Spleen (tissue), 11 donors: ENCODE measurements at regions not wholly inside any gene's neighbourhood (a gene's known extent, or its start where the extent isn't known, plus 50 kb on each side); places are given as distances from the start of the nearest gene placed in this dataset.

Source experiments
- DNase-seq: peaks from one replicate; pipeline ENCODE4 v3.0.0-alpha.2; 2020
- H3K27ac ChIP-seq, 8 donors: fragments of 200-600 bp; sonication (generic) in 7 of 8; 1 replicate in 4 of 8; 2 replicates in 4 of 8; pipeline versions ENCODE4 v1.5.0 to v1.8.0; 2016 to 2021; ENCODE audit warnings: inconsistent platforms in 4 of 8, mild to moderate bottlenecking in 4 of 8, moderate library complexity in 1 of 8
- H3K27me3 ChIP-seq, 7 donors: fragments of 200-600 bp; sonication (generic) in 6 of 7; replicated peaks in 1 of 7; 1 replicate in 4 of 7; 2 replicates in 3 of 7; pipeline versions ENCODE4 v1.5.0 to v1.8.0; 2016 to 2021; ENCODE audit warnings: inconsistent platforms in 3 of 7, mild to moderate bottlenecking in 1 of 7
- H3K36me3 ChIP-seq, 6 donors: fragments of 200-600 bp; sonication (generic) in 5 of 6; 1 replicate in 4 of 6; 2 replicates in 2 of 6; pipeline versions ENCODE4 v1.5.0 to v1.8.0; 2016 to 2021; ENCODE audit warnings: inconsistent platforms in 2 of 6
- H3K4me1 ChIP-seq, 6 donors: fragments of 200-600 bp; sonication (generic) in 5 of 6; 1 replicate in 3 of 6; 2 replicates in 3 of 6; pipeline versions ENCODE4 v1.5.0 to v1.8.0; 2016 to 2021; ENCODE audit warnings: inconsistent platforms in 3 of 6
- H3K4me3 ChIP-seq, 8 donors: fragments of 200-600 bp; sonication (generic) in 7 of 8; 1 replicate in 4 of 8; 2 replicates in 4 of 8; pipeline versions ENCODE4 v1.5.0 to v1.8.0; 2016 to 2021; ENCODE audit warnings: inconsistent platforms in 4 of 8, mild to moderate bottlenecking in 4 of 8, moderate library complexity in 2 of 8
- H3K9me3 ChIP-seq, 8 donors: fragments of 200-600 bp; sonication (generic) in 7 of 8; 1 replicate in 4 of 8; 2 replicates in 4 of 8; pipeline versions ENCODE4 v1.5.0 to v1.8.0; 2016 to 2021; ENCODE audit warnings: inconsistent platforms in 4 of 8
- CTCF ChIP-seq, 11 experiments: fragments of 200-600 bp in 7 of 11; fragments of 450-650 bp in 4 of 11; sonication (generic) in 4 of 11; IDR thresholded peaks in 8 of 11; conservative IDR thresholded peaks in 3 of 11; 1 replicate in 7 of 11; 2 replicates in 4 of 11; pipeline versions ENCODE4 v1.4.0 to v1.8.0; 2016 to 2021; ENCODE audit warnings: antibody characterized with exemption in 11 of 11, inconsistent platforms in 4 of 11, mild to moderate bottlenecking in 1 of 11
- POLR2A ChIP-seq, 3 donors: fragments of 450-650 bp; IDR thresholded peaks; one replicate each; pipeline ENCODE4 v1.5.1; 2017; ENCODE audit warnings: antibody characterized with exemption in 3 of 3, mild to moderate bottlenecking in 1 of 3
- POLR2AphosphoS5 ChIP-seq, 3 donors: sonication (generic); formaldehyde crosslinking; IDR thresholded peaks; one replicate each; pipeline ENCODE4 v1.5.1; 2017; ENCODE audit warnings: antibody characterized with exemption in 3 of 3
- WGBS, 5 donors: extraction: QIAGEN DNeasy Blood & Tissue Kit in 3 of 5; methylation state at CpG; one replicate each; pipeline versions ENCODE4 v1.1.5 to v1.1.7; 2013 to 2018; 5-methylcytosine and 5-hydroxymethylcytosine counted together
- intact Hi-C: fragments of 100-400 bp; cut with DNase I; formaldehyde crosslinking; loops from one replicate; pipeline ENCODE4 v1.15.0; 2023; ENCODE audit warnings: low total_unique reads
- donor health status: healthy with polysubstance abuse.
- donor health status: DM: no; HTN: no; CAD: no; lungs with moderate emphysema.
- donor health status: DM: no; HTN: no; CAD: no.
- donor health status: Bipolar disorder and iron deficiency.
- donor health status: healthy.
- donor health status: DM: no; HTN: no; CAD: no.
- donor health status: DM: yes; HTN: yes; CAD: no.

GRCh38 chr2:118265873-118266455 lies 177.7 kb downstream of the INSIG2 start:
- intact Hi-C loops = no loop called here

GRCh38 chr2:118264232-118264990 lies 176.1 kb downstream of the INSIG2 start:
- 83 to 92% (median 85%) methylated on average over 7 of the region's 7 CpGs for WGBS, 5 donors
- Histone ChIP-seq H3K36me3 (no peaks in the 10 kb centered on the region), H3K4me3 (no peak overlapping the region), H3K9me3 (peaks cover 0 to under 1% (median 0%) of the 10 kb centered on the region in 8 donors), H3K4me1 (no peaks in the 10 kb centered on the region), H3K27me3 (peaks cover 0 to 4% (median under 1%) of the 10 kb centered on the region in 7 donors), H3K27ac (no peak overlapping the region)
- intact Hi-C loops = no loop called here
- no peak for DNase-seq
- no peak for TF ChIP-seq POLR2AphosphoS5 (IDR thresholded peaks at IDR 0.05)
- no peak for TF ChIP-seq CTCF (IDR thresholded peaks at IDR 0.05 in 8 of 11, conservative IDR thresholded peaks at IDR 0.05 in 3 of 11)
- no peak for TF ChIP-seq POLR2A (IDR thresholded peaks at IDR 0.05)

More at GRCh38 chr2:118265873-118266455, 177.7 kb downstream of the INSIG2 start:
- H3K27me3 ChIP-seq = peaks cover 0 to 12% (median 0%) of the 10 kb centered on the region in 7 donors
- no peak overlapping the region for H3K4me3 ChIP-seq
- 90 to 96% (median 92%) methylated on average over 3 of the region's 3 CpGs for WGBS, 5 donors
- no peak for DNase-seq
- TF ChIP-seq POLR2A (IDR thresholded peaks at IDR 0.05) = no peak
- TF ChIP-seq POLR2AphosphoS5 (IDR thresholded peaks at IDR 0.05) = no peak
- TF ChIP-seq CTCF (IDR thresholded peaks at IDR 0.05 in 8 of 11, conservative IDR thresholded peaks at IDR 0.05 in 3 of 11) = no peak
- H3K4me1 ChIP-seq = no peaks in the 10 kb centered on the region
- H3K27ac ChIP-seq = no peak overlapping the region
- no peaks in the 10 kb centered on the region for H3K36me3 ChIP-seq
- no peaks in the 10 kb centered on the region for H3K9me3 ChIP-seq

GRCh38 chr2:118257696-118258095 lies 169.4 kb downstream of the INSIG2 start:
- Histone ChIP-seq H3K36me3 (no peaks in the 10 kb centered on the region), H3K27ac (no peak overlapping the region), H3K4me1 (no peaks in the 10 kb centered on the region), H3K27me3 (peaks cover 0 to 34% (median 5%) of the 10 kb centered on the region in 7 donors), H3K4me3 (no peak overlapping the region), H3K9me3 (peaks cover 0 to 9% (median 0%) of the 10 kb centered on the region in 8 donors)
- TF ChIP-seq POLR2AphosphoS5 (IDR thresholded peaks at IDR 0.05) = no peak
- TF ChIP-seq POLR2A (IDR thresholded peaks at IDR 0.05) = no peak
- no peak for TF ChIP-seq CTCF (IDR thresholded peaks at IDR 0.05 in 8 of 11, conservative IDR thresholded peaks at IDR 0.05 in 3 of 11)
- no peak for DNase-seq
- WGBS, 5 donors = 76 to 87% (median 79%) methylated on average over 2 of the region's 2 CpGs
- intact Hi-C loops = no loop called here

GRCh38 chr2:118255771-118256372 lies 167.6 kb downstream of the INSIG2 start:
- WGBS, 5 donors = 47 to 58% (median 53%) methylated on average over 3 to 5 of the region's 5 CpGs

More at GRCh38 chr2:118255771-118256372, 167.6 kb downstream of the INSIG2 start:
- Histone ChIP-seq H3K27me3 (peaks cover 0 to 34% (median 4%) of the 10 kb centered on the region in 7 donors), H3K4me3 (no peak overlapping the region), H3K4me1 (no peaks in the 10 kb centered on the region), H3K36me3 (no peaks in the 10 kb centered on the region), H3K9me3 (peaks cover 0 to 9% (median 0%) of the 10 kb centered on the region in 8 donors), H3K27ac (no peak overlapping the region)
- DNase-seq = no peak
- no peak for TF ChIP-seq POLR2AphosphoS5 (IDR thresholded peaks at IDR 0.05)
- no peak for TF ChIP-seq POLR2A (IDR thresholded peaks at IDR 0.05)
- no peak for TF ChIP-seq CTCF (IDR thresholded peaks at IDR 0.05 in 8 of 11, conservative IDR thresholded peaks at IDR 0.05 in 3 of 11)
- intact Hi-C loops = no loop called here
